ENCODE measurements at regions not wholly inside any gene's neighbourhood (a gene's known extent, or its start where the extent isn't known, plus 50 kb on each side); places are given as distances from the start of the nearest gene placed in this dataset.
"Not testable (repeated sequence)": the region's sequence is repeated elsewhere in the genome, so short reads cannot be mapped to it uniquely, and the experiment has no call there.

DNA sequence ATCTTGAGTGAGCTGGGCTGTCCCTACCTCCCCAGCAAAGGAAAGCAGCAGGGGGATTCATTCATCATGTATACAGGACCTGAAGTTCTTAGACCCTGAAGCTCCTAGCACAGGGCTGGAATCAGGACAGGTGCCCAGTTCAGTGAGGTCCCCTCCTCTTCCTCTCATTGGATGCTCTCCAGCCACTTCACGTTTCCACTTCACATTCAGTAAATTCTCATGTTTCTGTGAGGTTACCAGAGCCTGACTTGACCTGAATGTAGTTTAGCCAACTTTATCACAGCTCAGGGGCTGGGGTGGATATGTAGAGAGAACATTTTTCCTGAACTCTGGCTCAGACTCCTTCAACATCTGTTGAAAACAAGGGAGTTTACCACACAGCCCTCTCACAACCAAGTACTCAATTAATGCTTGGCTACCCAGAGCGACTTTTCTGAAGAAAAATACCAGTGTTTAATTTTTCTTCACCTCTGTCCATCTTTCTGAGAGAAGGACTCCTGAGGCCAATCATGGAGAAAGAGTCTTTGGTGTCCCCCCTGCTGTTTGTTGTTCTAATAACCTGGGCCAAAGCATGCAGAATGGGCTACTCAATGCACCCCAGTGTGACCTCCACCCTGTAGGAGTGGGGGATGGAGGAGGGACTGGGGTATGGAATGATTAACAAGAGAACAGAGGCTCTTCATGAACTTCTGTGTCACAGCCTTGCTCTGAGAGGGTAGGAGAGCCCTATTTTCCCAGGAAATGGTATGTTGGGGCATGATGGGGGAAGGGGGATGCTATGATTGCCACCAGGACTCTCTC is 108.3 kb upstream of the FGGY start:
- DNase-seq = no peak

DNA sequence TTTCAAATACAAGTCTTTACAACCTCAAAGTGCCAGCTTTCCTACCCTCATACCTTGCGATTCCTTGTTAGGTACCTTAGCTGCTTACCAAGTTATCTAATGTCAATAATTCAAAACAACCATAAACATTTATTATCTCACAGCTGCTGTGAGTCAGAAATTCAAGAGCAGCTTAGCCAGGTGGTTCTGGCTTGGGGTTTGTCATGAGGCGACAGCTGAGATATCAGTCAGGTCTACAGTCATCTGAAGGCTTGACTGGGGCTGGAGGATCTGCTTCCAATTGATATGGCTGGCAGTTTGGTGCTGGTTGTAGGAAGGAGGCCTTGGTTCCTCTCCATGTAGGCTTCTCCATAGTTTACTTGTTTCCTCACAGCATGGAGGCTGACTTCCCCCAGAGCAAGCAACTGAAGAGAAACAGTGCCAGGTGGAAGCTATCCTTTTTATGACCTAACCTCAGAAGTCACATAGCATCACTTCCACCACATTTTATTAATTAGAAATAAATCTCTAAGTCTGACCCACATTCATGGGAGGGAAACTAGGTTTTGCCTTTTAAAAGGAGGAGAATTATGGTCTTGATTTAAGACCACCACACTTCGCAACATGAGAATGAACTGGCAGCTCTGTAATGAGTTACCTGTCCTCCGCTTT is 103.3 kb upstream of the FGGY start:
- no peak for DNase-seq

DNA sequence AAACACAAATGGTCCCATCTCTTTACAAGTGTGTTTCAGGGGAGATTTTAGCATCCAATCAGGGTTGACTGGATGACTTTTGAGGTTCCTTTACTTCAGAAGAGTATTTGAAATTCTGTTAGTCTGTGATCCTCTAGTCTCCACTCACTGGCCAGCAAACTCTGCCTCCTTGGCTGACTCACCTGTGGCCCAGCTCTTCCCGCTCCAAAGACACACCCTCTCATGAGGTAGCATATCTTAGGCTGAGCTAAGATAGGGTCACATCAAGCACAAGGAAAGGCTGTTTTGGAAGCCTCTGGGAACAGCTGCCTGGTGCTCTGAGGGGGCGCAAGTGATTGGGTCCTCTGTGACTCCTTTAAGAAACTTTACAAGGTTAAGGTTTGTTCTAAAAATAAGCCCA is 102.3 kb upstream of the FGGY start:
- no peak for DNase-seq

DNA sequence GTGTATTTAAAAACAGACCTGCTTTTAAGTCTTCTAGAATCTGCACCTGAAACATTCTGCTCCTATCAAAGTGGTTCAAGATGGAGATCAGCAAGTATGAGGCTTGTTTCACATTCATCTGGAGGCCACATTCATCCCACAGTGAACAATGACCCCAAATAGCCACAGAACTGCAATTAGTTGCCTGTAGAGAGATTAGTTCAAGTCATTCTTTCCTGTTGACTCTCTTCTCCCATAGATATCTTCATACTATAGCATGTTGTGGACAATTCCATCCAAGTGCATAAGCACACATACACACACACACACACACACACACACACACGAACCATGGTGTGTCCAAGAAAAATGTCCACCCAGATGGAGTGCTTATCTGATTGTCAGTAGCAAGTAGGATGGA is 101.7 kb upstream of the FGGY start:
- peak; percentile 32 for DNase-seq

DNA sequence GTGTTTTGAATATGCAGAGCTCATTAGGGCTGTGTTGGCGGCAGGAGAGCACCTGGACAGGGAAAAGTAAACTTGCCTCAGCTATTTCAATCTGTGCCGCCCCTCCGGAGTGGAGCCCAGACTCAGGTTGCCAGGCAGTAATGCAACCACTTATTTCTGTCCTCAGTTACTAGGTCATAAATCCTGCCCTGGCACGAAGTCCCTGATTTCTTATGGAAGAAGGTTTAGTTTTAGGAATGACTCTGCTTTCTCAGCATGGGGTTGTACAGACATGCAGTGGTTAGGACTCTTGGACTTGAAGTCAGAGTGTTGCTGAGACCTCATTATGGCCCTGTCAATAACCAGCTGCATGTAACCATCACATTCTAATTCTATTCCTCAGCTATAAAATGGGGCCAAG is 98.3 kb upstream of the FGGY start:
- peak; percentile 62 for DNase-seq

DNA sequence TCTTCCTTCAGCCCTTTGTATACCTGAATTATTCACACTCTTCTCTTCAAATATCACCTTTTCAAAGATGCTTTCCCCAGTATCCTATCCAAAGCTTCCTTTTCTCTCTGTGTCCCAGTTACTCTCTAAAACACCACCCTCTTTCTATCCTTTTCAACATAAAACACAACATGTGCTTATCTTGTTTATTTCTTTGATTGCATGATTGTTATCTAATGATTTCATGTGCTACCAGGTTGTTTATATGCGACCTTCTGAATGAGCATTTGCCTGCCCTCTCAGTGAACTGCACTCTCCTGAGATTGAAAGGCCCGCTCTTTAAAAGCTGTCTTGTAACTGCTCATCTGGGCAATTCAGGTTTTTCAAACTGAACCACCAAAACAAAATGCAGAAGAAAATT is 97.7 kb upstream of the FGGY start:
- DNase-seq = no peak

DNA sequence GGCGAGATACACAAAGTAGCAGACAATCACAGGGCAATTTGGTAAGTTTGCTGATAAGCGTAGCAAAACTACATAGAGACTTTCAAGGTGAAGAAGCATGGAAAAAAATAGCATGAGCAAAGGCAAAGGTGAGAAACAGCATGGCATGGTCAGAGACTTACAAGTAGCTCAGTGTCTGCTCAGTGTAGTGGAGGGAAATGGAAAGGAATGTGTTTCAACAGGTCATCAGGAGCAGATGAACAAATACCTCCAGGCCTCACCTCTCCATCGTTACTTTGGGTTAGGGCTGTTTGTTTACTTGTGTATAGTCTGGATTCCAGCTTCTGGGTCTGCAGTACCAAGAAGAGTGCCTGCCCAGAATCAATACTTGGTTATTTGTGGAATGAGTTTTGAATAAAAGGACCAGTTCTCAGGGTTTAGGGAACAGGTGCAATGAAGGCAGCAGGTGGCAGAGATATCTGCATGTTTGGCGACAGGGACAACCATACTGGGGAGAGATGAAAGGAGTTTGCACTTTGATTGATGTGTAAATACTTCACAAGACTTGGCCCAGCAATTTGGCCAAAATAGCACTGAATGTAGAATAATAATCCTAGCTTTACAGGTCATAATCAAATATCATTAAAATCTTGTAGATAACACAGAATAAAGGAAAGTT is 97.0 kb upstream of the FGGY start:
- no peak for DNase-seq

DNA sequence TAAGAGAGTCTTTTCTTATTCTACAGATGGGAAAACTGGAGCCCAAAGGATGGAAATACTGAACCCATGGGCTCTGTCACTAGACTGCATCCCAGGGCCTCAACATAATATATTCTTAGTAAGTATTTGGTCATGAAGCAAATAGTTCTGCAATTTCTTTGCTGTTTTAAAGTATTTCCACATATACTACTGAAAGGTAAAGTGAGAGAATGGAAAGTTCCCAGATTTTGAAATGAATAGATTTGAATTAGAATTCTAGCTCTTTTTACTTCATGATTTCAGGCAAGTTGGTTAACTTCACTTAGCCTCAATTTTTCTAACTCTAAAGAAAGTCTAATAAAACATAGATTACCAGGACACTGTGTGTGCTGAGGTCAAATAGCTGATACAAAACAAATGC is 95.6 kb upstream of the FGGY start:
- no peak for DNase-seq

DNA sequence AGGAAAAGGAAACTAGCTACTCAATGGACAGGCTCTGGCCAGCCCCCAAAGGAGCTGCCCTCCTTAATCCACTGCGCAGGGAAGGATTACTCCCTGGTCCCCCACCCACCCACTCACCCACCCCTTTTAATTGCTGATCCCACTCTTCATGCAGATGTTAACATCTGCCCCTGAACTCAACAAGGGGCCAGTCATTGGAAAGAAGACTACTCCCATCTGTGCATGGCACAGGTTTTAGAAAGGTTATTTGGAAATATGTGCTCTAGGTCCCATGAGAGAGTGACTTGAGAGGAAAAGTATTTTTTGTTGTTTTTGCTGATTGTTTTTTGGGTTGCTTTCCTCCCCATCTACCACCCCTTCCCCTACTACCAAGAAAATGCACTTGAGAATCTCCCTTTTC is 94.4 kb upstream of the FGGY start:
- DNase-seq = no peak

DNA sequence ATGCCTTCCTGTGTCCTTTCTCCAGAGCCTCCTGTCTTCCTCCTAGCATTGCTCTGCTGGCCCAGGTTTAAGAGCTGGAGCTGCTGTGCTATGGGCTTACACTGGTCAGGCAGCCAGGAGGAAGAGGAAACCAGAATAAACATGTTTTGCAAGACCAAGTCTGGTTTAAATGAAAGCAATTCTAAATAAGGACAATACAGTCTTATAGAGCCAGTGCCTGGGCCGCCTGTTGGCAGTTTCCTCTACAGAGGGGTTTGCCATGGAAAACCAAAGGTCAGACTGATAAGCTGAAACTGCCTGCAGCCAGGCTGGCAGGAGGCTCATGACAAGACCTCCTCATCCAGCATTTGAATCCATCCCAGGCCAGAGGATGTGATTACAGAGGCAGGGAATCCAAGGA is 92.9 kb upstream of the FGGY start:
- no peak for DNase-seq

DNA sequence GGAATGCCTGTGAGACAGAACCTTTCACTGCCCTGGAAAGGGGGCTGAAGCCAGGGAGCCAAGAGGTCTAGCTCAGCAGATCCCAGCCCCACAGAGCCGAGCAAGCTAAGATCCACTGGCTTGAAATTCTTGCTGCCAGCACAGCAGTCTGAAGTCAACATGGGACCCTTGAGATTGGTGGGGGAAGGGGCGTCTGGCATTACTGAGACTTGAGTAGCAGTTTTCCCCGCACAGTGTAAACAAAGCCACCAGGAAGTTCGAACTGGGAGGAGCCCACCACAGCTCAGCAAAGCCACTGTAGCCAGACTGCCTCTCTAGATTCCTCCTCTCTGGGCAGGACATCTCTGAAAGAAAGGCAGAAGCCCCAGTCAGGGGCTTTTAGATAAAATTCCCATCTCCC is 90.3 kb upstream of the FGGY start:
- DNase-seq = not testable (repeated sequence)

DNA sequence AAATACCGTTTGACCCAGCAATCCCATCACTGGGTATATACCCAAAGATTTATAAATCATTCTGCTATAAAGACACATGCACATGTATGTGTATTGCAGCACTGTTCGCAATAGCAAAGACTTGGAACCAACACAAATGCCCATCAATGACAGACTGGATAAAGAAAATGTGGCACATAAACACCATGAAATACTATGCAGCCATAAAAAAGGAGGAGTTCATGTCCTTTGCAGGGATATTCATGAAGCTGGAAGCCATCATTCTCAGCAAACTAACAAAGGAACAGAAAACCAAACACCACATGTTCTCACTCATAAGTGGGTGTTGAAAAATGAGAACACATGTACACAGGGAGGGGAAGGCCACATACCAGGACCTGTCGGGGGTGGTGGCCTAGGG is 86.5 kb upstream of the FGGY start:
- not testable (repeated sequence) for DNase-seq

DNA sequence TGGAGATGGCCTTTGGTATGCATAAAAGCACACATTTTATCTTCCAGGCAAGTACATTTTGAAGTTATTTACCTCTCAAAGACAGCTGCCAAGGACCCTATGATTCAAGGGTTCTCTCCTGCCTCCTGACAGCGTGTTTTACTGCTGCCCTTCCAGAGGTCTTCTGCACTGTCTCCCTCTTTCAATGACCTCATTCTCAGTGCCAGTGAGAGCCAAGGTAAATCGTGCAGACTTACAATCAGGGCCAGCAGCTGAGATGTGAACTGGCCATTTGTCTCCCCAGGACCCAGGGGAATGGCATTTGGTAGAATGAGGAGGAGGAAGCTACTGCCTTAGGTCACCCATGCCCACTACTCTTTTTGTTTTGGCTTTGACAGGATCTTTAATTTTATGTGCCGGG is 84.2 kb upstream of the FGGY start:
- no peak for DNase-seq

DNA sequence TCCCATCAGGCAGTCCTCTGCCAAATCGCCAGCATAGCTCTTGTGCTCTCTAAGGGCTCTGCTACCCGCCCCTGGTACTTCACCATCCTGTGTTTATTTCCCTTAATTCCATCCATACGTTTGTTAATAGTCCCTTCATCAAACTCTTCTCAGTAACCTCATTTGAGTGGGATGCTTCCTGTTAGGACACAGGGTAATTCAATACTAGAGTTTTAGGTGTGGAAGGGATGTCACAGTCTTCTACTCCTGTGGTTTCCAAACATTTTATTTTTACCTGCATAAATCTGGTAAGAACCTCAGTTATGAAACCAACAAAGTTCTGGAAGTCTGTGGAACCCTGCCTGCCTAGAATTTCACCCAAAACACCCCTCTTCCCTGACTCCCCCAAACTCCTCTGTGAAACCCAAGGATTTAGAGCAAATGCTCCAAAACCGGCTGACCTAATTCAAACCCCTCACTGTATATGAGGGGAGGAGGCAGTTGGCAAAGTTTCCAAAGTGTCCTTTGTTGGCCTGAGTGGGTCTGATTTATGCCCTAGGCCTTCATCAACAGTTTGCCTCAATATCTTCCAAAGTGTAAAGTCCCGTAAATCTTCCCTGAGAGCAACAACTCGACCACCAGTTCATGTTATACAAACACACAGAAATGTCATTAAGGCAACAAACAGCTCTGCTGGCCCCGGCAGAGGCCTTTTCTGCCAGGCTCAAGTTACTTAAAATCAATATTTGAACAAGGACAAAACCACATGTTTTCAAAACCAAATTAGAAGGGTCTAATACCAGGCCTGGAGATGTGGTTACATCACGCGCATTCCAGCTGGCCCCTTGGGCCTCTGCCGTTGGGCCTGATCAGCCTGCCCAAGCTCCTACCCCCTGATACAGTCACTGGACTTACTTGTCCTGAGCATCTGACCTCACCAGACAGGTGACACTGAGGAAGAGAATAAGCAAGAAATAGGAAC is 82.4 kb upstream of the FGGY start:
- DNase-seq = peak; percentile 25

DNA sequence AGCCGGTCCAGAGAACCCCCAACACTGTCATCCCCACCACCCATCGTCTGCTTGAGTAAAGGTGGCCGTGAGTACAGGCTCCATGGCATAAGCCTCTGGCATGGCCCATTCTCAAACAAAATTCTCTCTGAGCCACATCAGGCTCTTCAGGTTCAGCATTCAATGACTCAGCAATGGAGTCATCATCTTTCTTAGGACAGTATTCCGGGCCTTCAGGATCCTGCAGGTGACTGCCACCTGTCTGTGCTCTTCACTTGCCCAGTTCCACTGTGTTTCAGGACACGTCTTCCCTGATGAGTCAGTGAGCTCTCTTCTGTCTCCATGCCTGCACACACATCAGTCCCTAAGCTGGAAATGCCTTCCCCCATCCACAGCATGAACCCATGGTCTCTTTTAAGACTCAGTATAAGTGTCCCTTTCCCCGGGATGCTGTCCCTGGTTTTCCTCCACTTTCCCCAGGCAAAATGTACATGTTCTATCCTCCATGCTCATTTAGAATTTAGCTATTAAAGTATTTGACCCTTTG is 81.1 kb upstream of the FGGY start:
- no peak for DNase-seq

DNA sequence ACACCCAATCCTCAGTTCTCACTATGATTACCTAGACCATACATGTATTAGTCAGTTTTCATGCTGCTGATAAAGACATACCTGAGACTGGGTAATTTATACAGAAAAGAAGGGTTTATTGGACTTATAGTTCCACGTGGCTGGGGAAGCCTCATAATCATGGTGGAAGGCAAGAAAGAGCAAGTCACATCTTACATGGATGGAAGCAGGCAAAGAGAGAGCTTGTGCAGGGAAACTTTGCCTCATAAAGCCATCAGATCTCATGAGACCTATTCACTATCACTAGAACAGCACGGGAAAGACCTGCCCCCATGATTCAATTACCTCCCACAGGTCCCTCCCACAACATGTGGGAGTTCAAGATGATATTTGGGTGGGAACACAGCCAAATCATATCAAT is 79.5 kb upstream of the FGGY start:
- not testable (repeated sequence) for DNase-seq

DNA sequence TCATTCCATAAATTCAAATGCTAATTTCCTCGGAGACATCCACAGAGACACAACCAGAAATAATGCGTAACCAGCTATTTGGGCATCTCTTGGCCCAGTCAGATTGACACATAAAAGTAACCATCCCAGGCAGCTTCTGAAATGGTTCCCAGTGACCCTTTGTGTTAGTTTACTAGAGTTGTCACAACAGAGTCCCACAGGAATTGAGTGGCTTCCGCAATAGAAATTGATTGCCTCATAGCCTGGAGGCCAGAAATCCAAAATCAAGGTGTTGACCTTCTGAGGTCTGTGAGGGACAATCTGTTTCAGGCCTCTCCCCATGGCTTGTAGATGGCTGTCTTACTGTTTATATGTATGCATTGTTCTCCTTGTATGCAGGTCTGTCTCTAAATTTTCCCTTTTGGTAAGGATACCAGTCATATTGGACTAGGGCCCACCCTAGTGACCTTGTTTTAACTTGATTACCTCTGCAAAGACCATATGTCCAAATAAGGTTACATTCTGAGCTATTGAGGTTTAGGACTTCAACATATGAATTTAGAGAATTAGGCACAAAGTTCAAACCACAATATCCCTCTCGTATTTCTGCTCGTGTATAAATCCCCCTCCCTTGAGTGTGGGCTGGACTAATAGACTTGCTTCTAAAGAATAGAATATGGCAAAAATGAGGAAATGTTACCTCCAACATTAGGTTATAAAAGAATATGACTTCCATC is 78.2 kb upstream of the FGGY start:
- DNase-seq = peak; percentile 46

DNA sequence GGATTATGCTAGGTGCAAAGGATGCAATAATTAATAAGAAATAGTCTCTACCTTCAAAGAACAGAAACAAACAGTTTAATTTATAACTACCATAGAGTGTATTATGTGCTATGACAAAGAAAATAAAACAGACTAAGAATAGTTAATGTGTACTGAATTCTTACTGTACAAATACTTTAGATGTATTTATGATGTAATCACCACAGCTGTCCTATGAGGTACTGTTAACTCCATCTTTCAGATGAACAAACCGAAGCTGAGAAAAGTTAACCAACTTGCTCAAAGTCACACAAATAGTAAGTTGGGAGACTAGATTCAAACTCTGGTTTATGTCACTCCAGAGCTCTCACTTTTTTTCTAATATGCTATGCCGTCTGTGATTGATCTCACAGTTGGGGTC is 77.0 kb upstream of the FGGY start:
- DNase-seq = no peak

DNA sequence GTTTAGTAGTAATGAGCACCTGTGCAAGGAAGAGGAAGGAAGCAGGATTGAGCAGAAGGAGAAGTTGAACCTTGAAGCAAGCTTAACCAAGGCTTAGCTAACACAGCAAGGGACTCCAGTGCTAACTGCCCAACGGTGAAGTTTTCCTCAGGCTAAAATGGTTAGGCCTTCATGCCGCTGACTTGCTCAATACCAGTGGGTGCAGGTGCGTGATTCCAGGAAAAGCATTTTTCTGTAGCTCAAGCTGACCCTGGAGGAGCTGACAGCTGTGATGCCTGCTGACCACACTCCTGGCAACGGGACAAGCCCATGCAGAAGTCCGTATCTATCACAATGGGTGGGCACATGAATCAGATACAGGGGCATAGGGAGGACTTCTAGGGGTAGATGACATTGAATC is 76.5 kb upstream of the FGGY start:
- no peak for DNase-seq

DNA sequence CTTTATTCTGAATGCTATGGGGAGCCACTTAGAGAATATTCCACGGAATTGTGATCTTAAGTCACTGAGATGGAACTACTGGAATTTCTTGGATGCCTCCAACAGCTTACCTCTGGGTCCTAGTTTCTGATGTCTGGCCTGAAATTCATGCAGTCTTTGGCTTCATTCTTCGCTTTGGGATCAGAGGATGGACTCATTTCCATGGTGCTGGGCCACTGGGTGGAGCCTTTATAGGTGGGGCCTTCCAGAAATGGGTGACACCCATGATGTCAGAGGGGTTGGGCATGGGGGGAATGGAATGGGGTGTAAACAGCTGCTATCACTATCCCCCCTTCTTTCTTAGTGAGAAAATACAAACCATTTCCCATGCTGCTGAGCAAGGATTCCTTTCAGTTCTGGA is 73.7 kb upstream of the FGGY start:
- peak; percentile 36 for DNase-seq

DNA sequence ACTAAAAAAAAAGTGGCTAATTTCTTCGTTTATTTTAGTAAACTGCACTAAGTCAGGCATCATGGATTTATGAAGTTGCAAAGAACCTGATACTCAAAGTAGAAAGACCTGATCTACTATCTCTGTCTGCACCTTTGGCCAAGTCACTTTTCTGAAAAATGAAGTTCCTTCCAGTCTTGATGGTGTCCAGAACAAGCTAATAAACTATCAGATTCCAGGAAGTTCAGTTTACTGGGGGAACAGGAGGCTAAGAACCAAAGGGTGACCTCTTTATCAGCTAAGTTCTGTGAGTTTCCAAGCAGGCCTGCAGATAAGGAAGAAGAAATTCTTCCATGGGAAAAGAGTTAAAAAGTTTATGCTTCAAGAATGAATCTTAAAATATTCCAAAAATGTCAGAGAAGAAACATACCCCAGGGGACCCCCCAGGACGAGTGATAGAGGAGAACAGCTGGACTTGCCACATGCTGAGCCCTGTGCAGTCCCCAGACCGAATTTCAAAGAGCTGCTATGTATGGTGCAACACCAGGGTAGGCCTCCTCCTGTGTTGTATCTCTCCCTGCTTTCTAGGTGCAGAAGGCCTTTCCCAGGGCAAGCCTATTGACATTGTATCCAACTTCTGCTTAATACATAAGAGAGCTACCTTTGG is 72.8 kb upstream of the FGGY start:
- DNase-seq = peak; percentile 70
